ENCODE measurements at regions not wholly inside any gene's neighbourhood (a gene's known extent, or its start where the extent isn't known, plus 50 kb on each side); places are given as distances from the start of the nearest gene placed in this dataset.
"Not testable (repeated sequence)": the region's sequence is repeated elsewhere in the genome, so short reads cannot be mapped to it uniquely, and the experiment has no call there.

DNA sequence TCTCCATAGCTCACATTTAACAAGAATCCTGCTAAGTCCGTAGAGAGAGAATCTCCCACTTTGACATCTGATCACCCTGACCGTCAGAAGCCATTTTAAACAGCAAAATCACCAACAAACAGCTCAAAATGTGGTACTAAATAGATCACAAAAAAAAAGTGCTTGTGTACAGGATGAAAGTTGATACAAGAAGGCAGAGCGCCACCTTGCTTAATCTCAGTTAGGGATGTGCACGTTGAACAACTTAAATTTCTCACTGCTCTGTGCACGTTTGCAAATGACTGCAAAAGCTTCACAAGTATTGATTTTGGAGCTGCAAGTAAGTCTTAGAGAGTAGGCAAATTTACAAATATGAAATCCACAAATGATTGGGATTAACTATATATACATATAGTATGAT is 63.1 kb upstream of the NREP start:
- no peak for DNase-seq (ENCODE audit: low read depth, low spot score)

- not testable (repeated sequence) for DNase-seq (ENCODE audit: low read depth, low spot score)
These were observed 62.0 kb upstream of the NREP start for GRCh38 chr5:111819028-111819427.

GRCh38 chr5:111813537-111813936 is 56.5 kb upstream of the NREP start:
- no peak for DNase-seq (ENCODE audit: low read depth, low spot score)

DNA sequence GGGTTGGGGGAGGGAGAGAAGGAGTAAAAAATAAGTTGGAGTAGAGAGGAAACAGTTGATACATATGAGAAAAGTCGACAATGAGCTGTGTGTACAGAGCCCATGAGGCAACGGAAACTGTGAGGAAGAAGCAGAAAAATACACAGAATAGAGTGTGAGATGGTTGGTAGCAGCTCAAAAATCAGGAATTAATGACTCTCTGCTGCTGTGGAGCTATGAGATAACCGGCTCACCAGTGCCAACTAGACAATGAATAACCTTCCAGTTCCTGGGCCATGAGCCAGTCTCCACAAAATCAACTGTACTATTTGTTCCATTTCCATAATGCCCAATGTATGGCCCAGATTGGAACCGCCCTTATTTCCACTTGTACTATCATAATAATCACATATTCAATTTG is 53.1 kb upstream of the NREP start:
- no peak for DNase-seq (ENCODE audit: low read depth, low spot score)
